Peyer's patch (tissue), 4 donors: ENCODE measurements at regions not wholly inside any gene's neighbourhood (a gene's known extent, or its start where the extent isn't known, plus 50 kb on each side); places are given as distances from the start of the nearest gene placed in this dataset.

Experiments used
- POLR2A ChIP-seq, 2 donors: fragments of 450-650 bp; IDR thresholded peaks; one replicate each; pipeline ENCODE4 v1.5.1; 2017; ENCODE audit warnings: antibody characterized with exemption in 2 of 2, mild to moderate bottlenecking in 2 of 2, moderate library complexity in 2 of 2
- TF ChIP-seq, protein P1 (sequence below), 6 experiments: fragments of 450-650 bp in 4 of 6; fragments of 200-600 bp in 2 of 6; sonication (generic) in 1 of 6; IDR thresholded peaks; one replicate each; pipeline ENCODE4 v1.5.1; 2017 to 2019; ENCODE audit warnings: antibody characterized with exemption in 6 of 6, mild to moderate bottlenecking in 3 of 6, moderate library complexity in 1 of 6

DNA sequence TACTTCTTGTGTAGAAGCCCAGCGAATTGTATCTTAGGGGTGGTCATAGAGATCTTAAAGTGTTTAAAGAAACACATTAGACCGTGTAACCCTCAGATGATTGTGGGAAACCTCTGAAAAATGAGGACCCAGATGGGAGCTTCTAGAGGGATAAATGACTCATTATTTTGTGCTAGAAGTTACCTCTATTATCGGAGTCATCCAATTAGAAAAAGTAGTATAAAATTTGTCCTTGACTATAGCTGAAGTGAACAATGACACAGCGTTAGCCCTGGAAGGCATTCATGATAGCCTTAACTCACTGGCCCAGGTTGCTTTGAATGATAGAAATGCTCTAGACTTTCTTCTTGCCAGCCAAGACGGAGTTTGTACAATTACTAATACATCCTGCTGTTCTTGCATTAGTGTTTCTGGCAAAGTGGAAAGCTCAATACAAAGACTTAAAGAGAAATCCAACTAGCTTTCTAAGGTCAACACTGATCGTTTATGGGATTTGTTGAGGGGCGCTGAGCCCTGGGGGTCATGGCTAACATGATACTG, 178.9 kb upstream of the VEGFC start:
- TF ChIP-seq, protein P1, sequence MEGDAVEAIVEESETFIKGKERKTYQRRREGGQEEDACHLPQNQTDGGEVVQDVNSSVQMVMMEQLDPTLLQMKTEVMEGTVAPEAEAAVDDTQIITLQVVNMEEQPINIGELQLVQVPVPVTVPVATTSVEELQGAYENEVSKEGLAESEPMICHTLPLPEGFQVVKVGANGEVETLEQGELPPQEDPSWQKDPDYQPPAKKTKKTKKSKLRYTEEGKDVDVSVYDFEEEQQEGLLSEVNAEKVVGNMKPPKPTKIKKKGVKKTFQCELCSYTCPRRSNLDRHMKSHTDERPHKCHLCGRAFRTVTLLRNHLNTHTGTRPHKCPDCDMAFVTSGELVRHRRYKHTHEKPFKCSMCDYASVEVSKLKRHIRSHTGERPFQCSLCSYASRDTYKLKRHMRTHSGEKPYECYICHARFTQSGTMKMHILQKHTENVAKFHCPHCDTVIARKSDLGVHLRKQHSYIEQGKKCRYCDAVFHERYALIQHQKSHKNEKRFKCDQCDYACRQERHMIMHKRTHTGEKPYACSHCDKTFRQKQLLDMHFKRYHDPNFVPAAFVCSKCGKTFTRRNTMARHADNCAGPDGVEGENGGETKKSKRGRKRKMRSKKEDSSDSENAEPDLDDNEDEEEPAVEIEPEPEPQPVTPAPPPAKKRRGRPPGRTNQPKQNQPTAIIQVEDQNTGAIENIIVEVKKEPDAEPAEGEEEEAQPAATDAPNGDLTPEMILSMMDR (IDR thresholded peaks at IDR 0.05), result no peak
- no peak for TF ChIP-seq POLR2A (IDR thresholded peaks at IDR 0.05)
